MM.1S (cell line): ENCODE measurements at regions not wholly inside any gene's neighbourhood (a gene's known extent, or its start where the extent isn't known, plus 50 kb on each side); places are given as distances from the start of the nearest gene placed in this dataset.

Source experiments
- DNase-seq: peaks from one replicate; pipeline ENCODE4 v3.0.0-alpha.2; 2015
- H2AFZ ChIP-seq: fragments of 300-600 bp; sonication (generic); 2 replicates; pipeline ENCODE4 v1.6.0; 2016; ENCODE audit warnings: antibody characterized with exemption, low read length
- H3F3A ChIP-seq: fragments of 300-600 bp; sonication (generic); 2 replicates; pipeline ENCODE4 v1.6.1; 2016; ENCODE audit warnings: mild to moderate bottlenecking, antibody characterized with exemption, low read length, moderate library complexity, mixed read lengths; ENCODE audit not compliant: insufficient read depth
- H3K27ac ChIP-seq: fragments of 300-600 bp; sonication (generic); 2 replicates; pipeline ENCODE4 v1.5.1; 2016; ENCODE audit warnings: mild to moderate bottlenecking, low read length
- H3K27me3 ChIP-seq: fragments of 300-600 bp; sonication (generic); replicated peaks from 2 replicates; pipeline ENCODE4 v1.6.0; 2016; ENCODE audit warnings: low read length; ENCODE audit not compliant: insufficient read depth
- H3K36me3 ChIP-seq: fragments of 300-600 bp; sonication (generic); replicated peaks from 2 replicates; pipeline ENCODE4 v1.6.1; 2016; ENCODE audit warnings: mild to moderate bottlenecking, low read length, mixed read lengths; ENCODE audit not compliant: insufficient read depth
- H3K4me1 ChIP-seq: fragments of 300-600 bp; sonication (generic); 2 replicates; pipeline ENCODE4 v1.6.1; 2016; ENCODE audit warnings: low read length, mixed read lengths
- H3K4me2 ChIP-seq: fragments of 300-600 bp; sonication (generic); 2 replicates; pipeline ENCODE4 v1.6.0; 2016; ENCODE audit warnings: low read depth, low read length
- H3K4me3 ChIP-seq: fragments of 300-600 bp; sonication (generic); 2 replicates; pipeline ENCODE4 v1.5.1; 2016; ENCODE audit warnings: low read length, mixed read lengths
- H3K79me2 ChIP-seq: fragments of 300-600 bp; sonication (generic); 2 replicates; pipeline ENCODE4 v1.6.1; 2016; ENCODE audit warnings: mixed run types, low read length, mixed read lengths
- H3K9ac ChIP-seq: fragments of 300-600 bp; sonication (generic); 2 replicates; pipeline ENCODE4 v1.6.1; 2016; ENCODE audit warnings: low read length, mixed read lengths
- H3K9me2 ChIP-seq: fragments of 300-600 bp; sonication (generic); replicated peaks from 2 replicates; pipeline ENCODE4 v1.6.1; 2016; ENCODE audit warnings: mild to moderate bottlenecking, low read length, mixed read lengths; ENCODE audit not compliant: insufficient read depth
- H3K9me3 ChIP-seq: fragments of 300-600 bp; sonication (generic); replicated peaks from 2 replicates; pipeline ENCODE4 v1.6.1; 2016; ENCODE audit warnings: mild to moderate bottlenecking, low read length, mixed read lengths; ENCODE audit not compliant: insufficient read depth
- H4K20me1 ChIP-seq: fragments of 300-600 bp; sonication (generic); 2 replicates; pipeline ENCODE4 v1.6.1; 2016; ENCODE audit warnings: mild to moderate bottlenecking, low read length, moderate library complexity, mixed read lengths; ENCODE audit not compliant: insufficient read depth
- CTCF ChIP-seq: fragments of 300-600 bp; sonication (generic); IDR thresholded peaks from 2 replicates; pipeline ENCODE4 v1.5.1; 2016; ENCODE audit warnings: antibody characterized with exemption, low read length, mixed read lengths
- EZH2 ChIP-seq: fragments of 300-600 bp; sonication (generic); optimal IDR thresholded peaks from 2 replicates; pipeline ENCODE3; 2017; ENCODE audit warnings: low read depth, mild to moderate bottlenecking, antibody characterized with exemption, low read length, mixed read lengths
- EZH2phosphoT487 ChIP-seq: fragments of 300-600 bp; sonication (generic); IDR thresholded peaks from 2 replicates; pipeline ENCODE4 v1.6.1; 2018; ENCODE audit warnings: antibody characterized with exemption, low read length

GRCh38 chr12:87760943-87761342 is 268.3 kb downstream of the C12orf50 start:
- H3K9ac ChIP-seq: no peak overlapping the region
- no peak overlapping the region for H3K4me3 ChIP-seq
- H3K27me3 ChIP-seq: no peaks in the 10 kb centered on the region
- no peak overlapping the region for H3K4me2 ChIP-seq
- H3K79me2 ChIP-seq: no peaks in the 10 kb centered on the region
- no peaks in the 10 kb centered on the region for H3K9me3 ChIP-seq
- no peak overlapping the region for H2AFZ ChIP-seq
- no peaks in the 10 kb centered on the region for H3F3A ChIP-seq
- H4K20me1 ChIP-seq: no peaks in the 10 kb centered on the region
- no peaks in the 10 kb centered on the region for H3K4me1 ChIP-seq
- no peaks in the 10 kb centered on the region for H3K9me2 ChIP-seq
- no peak for DNase-seq
- TF ChIP-seq EZH2 (no peak), EZH2phosphoT487 (no peak), CTCF (no peak)
- no peak overlapping the region for H3K27ac ChIP-seq
- no peaks in the 10 kb centered on the region for H3K36me3 ChIP-seq

- no peaks in the 10 kb centered on the region for H4K20me1 ChIP-seq
- no peak overlapping the region for H3K4me3 ChIP-seq
- TF ChIP-seq EZH2phosphoT487: no peak
- no peak for TF ChIP-seq EZH2
- no peak for TF ChIP-seq CTCF
- H2AFZ ChIP-seq: no peak overlapping the region
- no peak overlapping the region for H3K9ac ChIP-seq
- no peaks in the 10 kb centered on the region for H3K4me1 ChIP-seq
- H3K4me2 ChIP-seq: no peak overlapping the region
- no peaks in the 10 kb centered on the region for H3K27me3 ChIP-seq
- DNase-seq: no peak
- H3F3A ChIP-seq: no peaks in the 10 kb centered on the region
- H3K36me3 ChIP-seq: no peaks in the 10 kb centered on the region
- no peak overlapping the region for H3K27ac ChIP-seq
- H3K9me3 ChIP-seq: no peaks in the 10 kb centered on the region
- H3K79me2 ChIP-seq: no peaks in the 10 kb centered on the region
- no peaks in the 10 kb centered on the region for H3K9me2 ChIP-seq
These were observed 270.9 kb downstream of the C12orf50 start for GRCh38 chr12:87758271-87758670.

- Histone ChIP-seq H3K4me1 (no peaks in the 10 kb centered on the region), H3K27ac (no peak overlapping the region), H3K4me3 (no peak overlapping the region), H3K4me2 (no peak overlapping the region), H4K20me1 (no peaks in the 10 kb centered on the region), H3K36me3 (no peaks in the 10 kb centered on the region), H2AFZ (no peak overlapping the region), H3K79me2 (no peaks in the 10 kb centered on the region), H3F3A (no peaks in the 10 kb centered on the region), H3K9me2 (no peaks in the 10 kb centered on the region), H3K9me3 (no peaks in the 10 kb centered on the region), H3K9ac (no peak overlapping the region), H3K27me3 (no peaks in the 10 kb centered on the region)
- DNase-seq: no peak
- TF ChIP-seq EZH2 (no peak), CTCF (no peak), EZH2phosphoT487 (no peak)
These were observed 272.5 kb downstream of the C12orf50 start for GRCh38 chr12:87756721-87757120.
